NCI-H1417 (cell line): ENCODE measurements at regions not wholly inside any gene's neighbourhood (a gene's known extent, or its start where the extent isn't known, plus 50 kb on each side); places are given as distances from the start of the nearest gene placed in this dataset.
"Not testable (repeated sequence)": the region's sequence is repeated elsewhere in the genome, so short reads cannot be mapped to it uniquely, and the experiment has no call there.

Experiments used
- DNase-seq, 3 experiments: peaks; one replicate each; lab custom pipeline; 2025; lab: John Stamatoyannopoulos, UW

GRCh38 chr12:46669720-46670119 is 156.1 kb downstream of the SLC38A4 start:
- no peak for DNase-seq

GRCh38 chr12:46667551-46667950 is 158.2 kb downstream of the SLC38A4 start:
- no peak for DNase-seq

- peak in 2 of 3 experiments; percentile 53 to 83 for DNase-seq
Measured at GRCh38 chr12:46664761-46665287, 161.0 kb downstream of the SLC38A4 start.

GRCh38 chr12:46663318-46663717 is 162.5 kb downstream of the SLC38A4 start:
- DNase-seq: no peak

GRCh38 chr12:46661110-46661845 is 164.5 kb downstream of the SLC38A4 start:
- DNase-seq: peak; percentile 55 to 84 (median 55)

GRCh38 chr12:46660719-46661109 is 165.1 kb downstream of the SLC38A4 start:
- DNase-seq: no peak

GRCh38 chr12:46660276-46660675 is 165.5 kb downstream of the SLC38A4 start:
- DNase-seq: peak in 1 of 3 experiments; percentile 31

GRCh38 chr12:46659824-46660223 is 166.0 kb downstream of the SLC38A4 start:
- DNase-seq: peak in 1 of 3 experiments; percentile 52

- no peak for DNase-seq
Measured at GRCh38 chr12:46659032-46659650, 166.7 kb downstream of the SLC38A4 start.

GRCh38 chr12:46657453-46658411 is 168.1 kb downstream of the SLC38A4 start:
- DNase-seq: no peak

GRCh38 chr12:46655984-46656383 is 169.8 kb downstream of the SLC38A4 start:
- DNase-seq: not testable (repeated sequence)

- no peak for DNase-seq
Measured at GRCh38 chr12:46653311-46653710, 172.5 kb downstream of the SLC38A4 start.

- DNase-seq: no peak
Measured at GRCh38 chr12:46652692-46653091, 173.1 kb downstream of the SLC38A4 start.

GRCh38 chr12:46650688-46651087 is 175.1 kb downstream of the SLC38A4 start:
- DNase-seq: no peak

- DNase-seq: no peak
Measured at GRCh38 chr12:46649433-46649832, 176.4 kb downstream of the SLC38A4 start.

GRCh38 chr12:46647034-46647433 is 178.8 kb downstream of the SLC38A4 start:
- DNase-seq: no peak

GRCh38 chr12:46641649-46642048 is 184.1 kb downstream of the SLC38A4 start:
- not testable (repeated sequence) for DNase-seq

GRCh38 chr12:46635818-46636217 is 190.0 kb downstream of the SLC38A4 start:
- DNase-seq: no peak

GRCh38 chr12:46629331-46630229 is 196.2 kb downstream of the SLC38A4 start:
- no peak for DNase-seq

- DNase-seq: no peak
Measured at GRCh38 chr12:46628176-46628575, 197.6 kb downstream of the SLC38A4 start.

GRCh38 chr12:46627686-46628085 is 198.1 kb downstream of the SLC38A4 start:
- DNase-seq: no peak
